Osteocyte (in vitro differentiated cells): ENCODE measurements at regions not wholly inside any gene's neighbourhood (a gene's known extent, or its start where the extent isn't known, plus 50 kb on each side); places are given as distances from the start of the nearest gene placed in this dataset.

Experiments used
- DNase-seq: peaks from one replicate; pipeline ENCODE4 v3.0.0; 2021; ENCODE audit warnings: mixed read lengths; ENCODE audit not compliant: unreplicated experiment; ENCODE audit errors: extremely low spot score
- H3K27ac Mint-ChIP-seq: one replicate; pipeline ENCODE4 v1.8.0; 2021; ENCODE audit warnings: mild to moderate bottlenecking, mixed read lengths; ENCODE audit not compliant: unreplicated experiment
- H3K27me3 Mint-ChIP-seq: one replicate; pipeline ENCODE4 v1.8.0; 2021; ENCODE audit warnings: mixed read lengths; ENCODE audit not compliant: unreplicated experiment
- H3K36me3 Mint-ChIP-seq: one replicate; pipeline ENCODE4 v1.8.0; 2021; ENCODE audit warnings: mixed read lengths; ENCODE audit not compliant: unreplicated experiment
- H3K4me1 Mint-ChIP-seq: one replicate; pipeline ENCODE4 v1.8.0; 2021; ENCODE audit warnings: mixed read lengths; ENCODE audit not compliant: unreplicated experiment
- H3K4me3 Mint-ChIP-seq: one replicate; pipeline ENCODE4 v1.8.0; 2021; ENCODE audit warnings: mild to moderate bottlenecking, moderate library complexity, mixed read lengths; ENCODE audit not compliant: unreplicated experiment
- H3K9me3 Mint-ChIP-seq: one replicate; pipeline ENCODE4 v1.8.0; 2021; ENCODE audit warnings: mixed read lengths; ENCODE audit not compliant: unreplicated experiment
- CTCF ChIP-seq: fragments of 200-600 bp; sonication (generic); IDR thresholded peaks from 2 replicates; pipeline ENCODE4 v1.5.0; 2021; ENCODE audit warnings: antibody characterized with exemption, mild to moderate bottlenecking, moderate library complexity

GRCh38 chr14:55965851-55966250, 152.4 kb upstream of the PELI2 start:
- Mint-ChIP-seq H3K36me3 (no peaks in the 10 kb centered on the region), H3K27ac (no peak overlapping the region), H3K27me3 (peaks cover 9% of the 10 kb centered on the region), H3K4me3 (no peak overlapping the region), H3K4me1 (no peaks in the 10 kb centered on the region), H3K9me3 (no peaks in the 10 kb centered on the region)
- no peak for DNase-seq
- no peak for TF ChIP-seq CTCF

- H3K9me3 Mint-ChIP-seq = no peaks in the 10 kb centered on the region
- H3K4me3 Mint-ChIP-seq = no peak overlapping the region
These were observed 149.5 kb upstream of the PELI2 start for GRCh38 chr14:55968741-55969140.

GRCh38 chr14:55973285-55973800, 144.9 kb upstream of the PELI2 start:
- DNase-seq = no peak
- no peaks in the 10 kb centered on the region for H3K9me3 Mint-ChIP-seq

More at GRCh38 chr14:55968741-55969140, 149.5 kb upstream of the PELI2 start:
- Mint-ChIP-seq H3K36me3 (no peaks in the 10 kb centered on the region), H3K27ac (no peak overlapping the region), H3K27me3 (peaks cover 4% of the 10 kb centered on the region), H3K4me1 (no peaks in the 10 kb centered on the region)
- no peak for TF ChIP-seq CTCF
- DNase-seq = no peak

GRCh38 chr14:55973911-55974630, 144.1 kb upstream of the PELI2 start:
- no peak overlapping the region for H3K4me3 Mint-ChIP-seq
- no peak for TF ChIP-seq CTCF
- no peaks in the 10 kb centered on the region for H3K4me1 Mint-ChIP-seq
- H3K9me3 Mint-ChIP-seq = no peaks in the 10 kb centered on the region
- no peak for DNase-seq
- no peaks in the 10 kb centered on the region for H3K27me3 Mint-ChIP-seq
- H3K27ac Mint-ChIP-seq = no peak overlapping the region
- H3K36me3 Mint-ChIP-seq = no peaks in the 10 kb centered on the region

More at GRCh38 chr14:55973285-55973800, 144.9 kb upstream of the PELI2 start:
- no peak for TF ChIP-seq CTCF
- H3K4me1 Mint-ChIP-seq = no peaks in the 10 kb centered on the region
- H3K36me3 Mint-ChIP-seq = no peaks in the 10 kb centered on the region
- no peak overlapping the region for H3K27ac Mint-ChIP-seq
- H3K4me3 Mint-ChIP-seq = no peak overlapping the region
- no peaks in the 10 kb centered on the region for H3K27me3 Mint-ChIP-seq

- Mint-ChIP-seq H3K36me3 (no peaks in the 10 kb centered on the region), H3K4me1 (no peaks in the 10 kb centered on the region), H3K27ac (no peak overlapping the region), H3K4me3 (no peak overlapping the region), H3K9me3 (peaks cover 4% of the 10 kb centered on the region), H3K27me3 (no peaks in the 10 kb centered on the region)
- DNase-seq = no peak
- no peak for TF ChIP-seq CTCF
These were observed 142.8 kb upstream of the PELI2 start for GRCh38 chr14:55975281-55975910.
